GM10248 (cell line): ENCODE measurements at regions not wholly inside any gene's neighbourhood (a gene's known extent, or its start where the extent isn't known, plus 50 kb on each side); places are given as distances from the start of the nearest gene placed in this dataset.

Source experiments
- CTCF ChIA-PET: fragments of 300-600 bp; sonication (Branson Sonifier 250); formaldehyde crosslinking; extraction: SDS; loops from one replicate; lab custom pipeline; 2021; ENCODE audit warnings: antibody characterized with exemption; lab: Yijun Ruan, JAX
- POLR2A ChIA-PET: fragments of 350-650 bp; sonication (Branson Sonifier 250); formaldehyde crosslinking; extraction: SDS; loops from one replicate; lab custom pipeline; 2020; ENCODE audit warnings: antibody characterized with exemption; lab: Yijun Ruan, JAX
- DNase-seq: peaks from one replicate; pipeline ENCODE4 v3.0.0; 2012; ENCODE audit errors: extremely low spot score
- TF ChIP-seq, protein P1 (sequence below): IDR thresholded peaks from 2 replicates; pipeline ENCODE4 v1.5.1; 2012; ENCODE audit warnings: mild to moderate bottlenecking, low read depth; ENCODE audit errors: extremely low read depth, missing control alignments, control extremely low read depth

DNA sequence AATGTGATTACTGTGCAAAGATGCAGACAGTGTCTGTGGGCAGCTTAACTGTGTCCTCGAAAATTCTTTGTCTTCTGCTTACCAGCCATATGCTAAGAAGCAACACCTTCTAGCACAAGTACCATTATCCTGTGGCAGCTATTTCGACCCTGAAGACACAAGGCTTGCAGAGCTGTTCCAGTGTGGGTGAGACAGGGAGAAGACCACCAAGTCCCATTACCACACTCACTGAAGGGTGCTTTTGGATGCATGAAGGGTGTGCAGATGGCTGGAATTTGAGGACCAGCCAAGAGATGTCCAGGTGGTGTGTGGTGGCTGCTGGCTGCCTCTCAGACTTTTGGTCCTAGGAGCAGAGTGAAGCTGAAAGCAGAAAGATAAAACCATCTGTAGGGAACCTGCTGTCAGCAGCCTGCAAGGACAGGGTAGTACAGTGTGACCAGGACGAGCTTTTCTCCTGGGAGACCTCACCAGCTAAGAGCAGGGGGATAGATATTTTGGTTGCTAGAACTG lies 161.8 kb downstream of the ICE1 start:
- ChIA-PET CTCF (no interaction called here), POLR2A (no interaction called here)
- no peak for DNase-seq
- TF ChIP-seq, protein P1, sequence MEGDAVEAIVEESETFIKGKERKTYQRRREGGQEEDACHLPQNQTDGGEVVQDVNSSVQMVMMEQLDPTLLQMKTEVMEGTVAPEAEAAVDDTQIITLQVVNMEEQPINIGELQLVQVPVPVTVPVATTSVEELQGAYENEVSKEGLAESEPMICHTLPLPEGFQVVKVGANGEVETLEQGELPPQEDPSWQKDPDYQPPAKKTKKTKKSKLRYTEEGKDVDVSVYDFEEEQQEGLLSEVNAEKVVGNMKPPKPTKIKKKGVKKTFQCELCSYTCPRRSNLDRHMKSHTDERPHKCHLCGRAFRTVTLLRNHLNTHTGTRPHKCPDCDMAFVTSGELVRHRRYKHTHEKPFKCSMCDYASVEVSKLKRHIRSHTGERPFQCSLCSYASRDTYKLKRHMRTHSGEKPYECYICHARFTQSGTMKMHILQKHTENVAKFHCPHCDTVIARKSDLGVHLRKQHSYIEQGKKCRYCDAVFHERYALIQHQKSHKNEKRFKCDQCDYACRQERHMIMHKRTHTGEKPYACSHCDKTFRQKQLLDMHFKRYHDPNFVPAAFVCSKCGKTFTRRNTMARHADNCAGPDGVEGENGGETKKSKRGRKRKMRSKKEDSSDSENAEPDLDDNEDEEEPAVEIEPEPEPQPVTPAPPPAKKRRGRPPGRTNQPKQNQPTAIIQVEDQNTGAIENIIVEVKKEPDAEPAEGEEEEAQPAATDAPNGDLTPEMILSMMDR: no peak

DNA sequence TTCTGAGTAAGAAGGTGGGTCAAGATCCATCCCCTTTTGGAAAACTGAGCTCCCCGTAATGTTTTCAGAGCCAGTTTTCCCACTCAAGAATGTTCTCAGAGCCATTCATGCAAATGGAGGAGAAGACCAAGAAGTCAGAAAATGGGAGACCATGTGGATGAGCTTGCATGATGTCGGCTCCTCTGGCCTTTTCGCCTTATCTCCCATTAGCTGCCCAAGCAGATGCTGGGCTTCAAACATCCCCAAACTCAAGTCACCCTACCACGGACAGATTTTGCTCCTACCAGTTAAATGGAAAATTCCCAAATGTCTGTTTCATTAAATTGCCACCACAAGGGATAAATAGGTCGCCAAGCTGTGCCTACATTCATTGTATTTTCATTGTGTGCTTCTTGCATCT lies 161.4 kb downstream of the ICE1 start:
- ChIA-PET CTCF (no interaction called here), POLR2A (no interaction called here)
- TF ChIP-seq, protein P1: no peak
- DNase-seq: no peak

DNA sequence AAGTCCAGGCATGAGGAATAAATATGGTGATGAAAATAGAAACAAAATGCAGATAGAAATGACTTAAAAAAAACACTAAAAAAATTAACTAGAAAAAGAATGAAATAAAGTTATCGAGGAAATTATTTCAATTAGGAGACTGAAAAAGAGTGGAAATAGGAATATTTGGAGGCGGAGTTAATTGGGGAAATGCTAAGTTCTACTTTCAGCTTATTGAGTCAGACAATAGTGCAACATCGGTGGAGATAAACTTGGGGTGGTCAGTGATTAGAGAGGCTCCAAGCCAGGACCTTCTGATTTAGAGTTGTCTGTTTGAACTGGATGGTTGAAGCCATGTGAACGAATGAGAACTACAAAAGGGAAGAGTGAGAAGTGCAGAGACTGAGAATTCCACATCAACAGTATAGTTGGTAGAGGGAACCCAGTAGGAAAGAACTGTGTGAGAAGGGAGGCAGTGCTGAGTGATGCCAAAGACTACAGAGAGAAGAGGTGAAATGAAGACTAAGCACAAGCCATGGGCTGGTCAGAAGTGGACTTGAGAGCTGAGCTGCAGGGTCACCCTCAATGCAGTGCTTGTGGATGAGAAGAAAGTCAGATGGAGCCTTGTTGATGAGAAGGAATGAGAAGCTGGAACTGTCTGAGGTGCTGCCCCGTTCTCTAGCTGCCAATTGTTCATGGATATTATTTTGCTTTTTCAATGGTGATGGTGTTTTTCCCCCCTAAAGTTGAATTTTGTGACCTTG lies 160.7 kb downstream of the ICE1 start:
- TF ChIP-seq, protein P1: no peak
- DNase-seq: no peak

DNA sequence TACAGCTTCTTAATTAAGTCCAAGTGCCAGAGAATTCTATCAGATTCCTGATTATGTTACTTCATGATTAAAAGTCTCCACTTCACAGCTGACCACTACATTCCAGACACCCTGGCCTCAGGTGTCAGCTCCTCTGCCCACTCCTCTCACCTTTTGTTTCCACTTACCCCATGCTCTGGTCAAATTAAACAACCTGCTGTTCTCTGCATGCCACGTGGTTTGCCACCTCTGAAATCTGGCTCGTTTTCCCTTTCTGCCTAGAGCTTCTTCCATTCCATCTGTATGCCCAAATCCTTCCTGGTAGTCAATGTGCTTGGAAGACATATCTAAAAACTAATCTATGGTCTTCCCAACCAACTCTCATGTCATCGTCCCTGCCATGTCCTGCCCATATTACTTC lies 158.6 kb downstream of the ICE1 start:
- TF ChIP-seq, protein P1: no peak
- CTCF ChIA-PET: no interaction called here
- no peak for DNase-seq
- POLR2A ChIA-PET: no interaction called here

More for the DNA sequence above, 160.7 kb downstream of the ICE1 start:
- POLR2A ChIA-PET: no interaction called here
- CTCF ChIA-PET: no interaction called here

DNA sequence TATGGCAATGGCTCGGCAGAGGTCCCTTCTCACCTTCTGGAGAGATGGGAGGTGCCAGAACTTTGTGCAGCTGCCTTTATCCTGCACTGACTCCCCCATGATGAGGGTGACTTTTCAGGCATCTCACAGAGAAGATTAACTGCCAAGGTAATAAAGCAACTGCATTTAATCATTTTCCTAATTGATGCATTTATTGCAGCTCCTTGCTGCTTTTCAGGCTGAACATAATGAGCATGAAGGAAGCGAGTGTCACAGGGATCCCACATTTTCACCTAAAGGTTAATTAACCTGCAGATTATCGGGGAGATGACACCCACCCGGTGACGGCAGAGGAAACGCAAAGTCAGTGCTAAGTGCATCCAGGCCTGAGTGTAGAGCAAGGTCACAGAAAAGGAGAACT lies 154.3 kb downstream of the ICE1 start:
- no peak for DNase-seq
- CTCF ChIA-PET: interaction anchor here (0.8 kb wide), 1 partner anchor 58 kb away, joined by 3 read pairs; no protein-coding TSS in a partner anchor
- TF ChIP-seq, protein P1: no peak
- POLR2A ChIA-PET: no interaction called here

DNA sequence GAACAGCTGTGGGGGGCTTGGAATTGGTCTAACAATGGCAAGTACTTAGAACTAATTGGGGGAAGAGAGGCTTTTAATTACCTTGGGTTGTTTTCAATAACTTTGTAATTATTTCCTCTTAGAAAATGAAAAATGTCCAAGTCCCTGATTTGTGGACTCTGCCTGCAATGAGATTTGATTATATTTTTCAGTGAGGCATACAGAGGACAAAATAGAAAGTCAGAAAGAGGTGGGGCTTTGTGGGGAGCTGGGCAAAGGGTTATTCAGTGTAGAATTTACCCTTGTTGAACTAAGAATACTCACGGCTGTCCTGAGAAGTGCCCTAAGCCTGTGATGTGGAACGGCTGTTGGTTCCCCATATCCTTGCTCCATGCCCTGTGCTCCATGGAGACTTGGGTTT lies 153.0 kb downstream of the ICE1 start:
- TF ChIP-seq, protein P1: no peak

More for the DNA sequence above, 153.0 kb downstream of the ICE1 start:
- ChIA-PET POLR2A (no interaction called here), CTCF (no interaction called here)
- no peak for DNase-seq
